ENCODE measurements at regions not wholly inside any gene's neighbourhood (a gene's known extent, or its start where the extent isn't known, plus 50 kb on each side); places are given as distances from the start of the nearest gene placed in this dataset.

DNA sequence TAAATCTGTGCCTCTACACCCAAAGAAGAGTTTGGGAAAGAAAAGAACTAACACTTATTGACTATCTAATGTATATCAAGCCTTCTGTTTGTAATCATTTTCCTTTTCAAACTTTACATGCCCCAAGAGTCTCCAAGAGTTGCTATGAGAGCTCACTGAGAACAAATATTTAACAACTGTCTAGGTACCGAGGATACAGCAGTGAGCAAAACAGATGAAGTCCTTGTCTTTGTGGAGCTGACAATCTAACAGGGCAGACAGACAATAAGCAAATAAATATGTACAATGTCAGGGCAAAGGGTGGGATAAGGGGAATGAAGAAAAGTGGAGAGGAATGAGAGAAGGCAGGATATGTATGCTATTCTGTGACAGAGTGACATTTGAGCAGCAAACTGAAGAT, 64.8 kb upstream of the KSR1 start:
- DNase-seq (ENCODE audit: low spot score), result no peak

DNA sequence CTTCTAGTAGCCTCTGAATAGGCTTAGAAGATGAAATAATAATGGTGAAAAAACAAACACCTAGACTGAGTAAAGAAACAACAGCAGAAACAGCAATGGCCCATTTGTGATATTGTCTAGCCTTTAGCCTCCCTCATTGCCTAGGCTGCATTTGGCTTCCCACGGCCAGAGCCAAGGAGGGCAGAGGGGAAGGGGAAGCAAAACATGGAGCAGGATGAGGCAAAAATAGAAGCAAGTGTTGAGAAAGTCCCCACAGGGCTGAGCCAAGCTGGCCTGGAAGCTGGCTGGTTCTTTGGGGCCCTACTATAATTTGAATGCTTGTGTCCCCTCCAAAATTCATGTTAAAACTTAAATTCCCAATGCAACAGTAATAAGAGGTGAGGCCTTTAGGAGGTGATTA, 60.2 kb upstream of the KSR1 start:
- DNase-seq (ENCODE audit: low spot score), result no peak

DNA sequence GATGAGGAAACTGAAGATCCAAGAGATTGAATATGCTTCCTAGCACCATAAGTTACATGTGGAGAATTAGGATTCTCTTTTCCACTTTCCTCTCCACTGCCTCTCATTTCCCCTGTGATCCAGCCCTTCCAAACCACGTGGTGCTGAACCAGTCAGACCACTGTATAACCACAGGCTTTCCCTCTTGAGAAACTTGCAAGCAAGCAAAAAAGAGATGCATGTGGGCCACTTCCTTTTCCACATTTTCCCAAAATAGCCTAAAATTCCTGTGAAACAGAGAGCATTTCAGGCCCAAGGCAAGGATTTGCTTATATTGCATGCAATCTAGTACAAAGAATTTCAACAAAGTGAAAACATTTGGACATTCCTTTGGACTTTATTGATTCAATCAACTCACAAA, 59.3 kb upstream of the KSR1 start:
- DNase-seq (ENCODE audit: low spot score), result no peak

DNA sequence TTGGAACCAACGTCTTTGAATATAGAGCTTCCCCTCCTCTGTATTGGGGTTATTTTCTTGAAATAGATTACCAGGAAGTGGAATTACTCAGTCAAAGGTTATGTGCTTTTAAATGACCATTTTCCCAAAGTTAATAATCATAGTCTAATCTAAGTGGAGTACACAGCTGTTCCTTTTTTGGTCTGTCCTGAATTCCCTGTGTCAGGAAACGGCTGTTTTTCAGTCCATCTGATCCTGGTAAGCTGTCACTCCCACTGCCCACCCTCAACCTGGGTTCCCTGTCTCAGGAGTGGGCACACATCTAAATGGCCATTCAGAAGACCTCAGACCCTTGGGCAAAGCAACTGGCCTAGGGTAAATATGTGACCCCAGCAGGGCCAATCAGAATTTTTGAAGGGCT, 57.6 kb upstream of the KSR1 start:
- no peak for DNase-seq (ENCODE audit: low spot score)

DNA sequence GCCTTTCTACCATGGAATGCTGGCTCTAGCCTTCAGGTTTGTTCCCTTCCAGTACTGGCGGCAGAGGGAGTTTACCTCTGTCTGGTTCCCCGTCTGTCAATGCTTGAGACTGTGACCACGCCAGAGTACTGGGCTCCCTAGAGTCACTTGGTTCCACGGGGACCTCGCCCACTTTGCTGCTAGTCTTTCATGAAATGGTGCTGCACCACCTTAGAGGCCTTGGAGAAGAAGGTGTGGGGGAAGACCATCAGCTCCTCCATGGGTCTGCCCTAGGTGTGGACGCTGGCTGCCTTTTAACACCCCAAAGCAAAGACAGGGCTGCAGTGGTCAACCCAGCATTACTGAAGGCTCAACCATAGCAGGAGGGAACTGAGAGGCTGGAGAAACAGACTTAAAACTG, 55.3 kb upstream of the KSR1 start:
- DNase-seq (ENCODE audit: low spot score), result no peak

DNA sequence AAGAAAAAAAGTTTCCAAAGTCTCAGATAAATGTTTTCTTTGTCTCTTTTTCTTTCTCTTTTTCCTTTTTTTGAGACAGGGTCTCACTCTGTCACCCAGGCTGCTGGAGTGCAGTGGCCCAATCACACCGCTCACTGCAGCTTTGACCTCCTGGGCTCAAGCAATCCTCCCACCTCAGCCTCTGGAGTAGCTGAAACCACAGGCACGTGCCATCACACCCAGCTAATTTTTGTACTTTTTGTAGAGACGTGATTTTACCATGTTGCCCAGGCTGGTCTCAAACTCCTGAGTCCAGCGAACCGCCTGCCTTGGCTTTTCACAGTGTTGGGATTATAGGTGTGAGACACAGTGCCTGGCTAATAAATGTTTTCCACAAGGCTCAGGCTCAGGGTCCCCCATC, 53.3 kb upstream of the KSR1 start:
- DNase-seq (ENCODE audit: low spot score), result no peak

DNA sequence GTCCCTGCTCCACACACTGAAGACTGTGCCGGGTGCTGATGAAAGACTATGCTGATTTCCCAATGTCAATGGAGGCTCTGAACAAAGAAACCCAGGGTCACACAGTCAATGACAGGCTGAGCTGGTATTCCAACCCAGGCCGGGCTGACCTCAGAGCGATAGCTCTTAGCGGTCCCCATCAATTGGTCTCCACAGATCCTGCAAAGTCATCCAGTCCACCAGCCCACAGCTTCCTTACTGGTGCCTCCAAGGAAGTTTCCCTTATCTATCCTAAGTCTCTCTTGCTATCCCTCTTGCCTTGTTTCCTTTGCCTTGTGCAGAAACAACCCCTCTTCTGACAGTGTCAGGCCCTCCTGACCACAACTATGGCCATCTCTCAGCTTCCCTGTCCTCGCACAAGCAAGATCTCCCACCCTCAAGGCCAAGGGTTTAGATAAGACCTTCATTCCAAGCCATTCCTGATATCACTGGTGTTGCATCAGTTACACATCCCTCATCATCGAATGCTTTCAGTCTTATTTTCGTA, 52.7 kb upstream of the KSR1 start:
- DNase-seq (ENCODE audit: low spot score), result no peak

DNA sequence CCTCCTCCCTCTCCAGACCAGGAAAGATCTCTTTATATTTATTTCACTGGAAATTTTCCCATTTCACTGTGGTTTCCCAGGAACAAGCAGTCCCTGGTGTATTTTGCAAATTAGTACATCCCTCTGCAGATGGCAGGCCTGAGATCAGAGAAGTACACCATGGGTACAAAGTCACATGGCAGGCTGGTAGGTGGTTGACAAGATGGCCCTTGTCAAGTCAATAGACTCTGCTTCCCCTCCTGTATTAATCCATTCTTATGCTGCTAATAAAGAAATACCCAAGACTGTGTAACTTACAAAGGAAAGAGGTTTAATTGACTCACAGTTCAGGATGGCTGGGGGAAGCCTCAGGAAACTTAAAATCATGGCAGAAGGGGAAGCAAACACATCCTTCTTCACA, 51.6 kb upstream of the KSR1 start:
- no peak for DNase-seq (ENCODE audit: low spot score)
